GM21526 (cell line): ENCODE measurements at regions not wholly inside any gene's neighbourhood (a gene's known extent, or its start where the extent isn't known, plus 50 kb on each side); places are given as distances from the start of the nearest gene placed in this dataset.
"Not testable (repeated sequence)": the region's sequence is repeated elsewhere in the genome, so short reads cannot be mapped to it uniquely, and the experiment has no call there.

Experiments used
- ATAC-seq: cut with Tn5 transposase; IDR thresholded peaks from one replicate; pipeline ENCODE4 v1.9.1; 2021; ENCODE audit warnings: moderate library complexity; ENCODE audit not compliant: unreplicated experiment, low FRiP score

DNA sequence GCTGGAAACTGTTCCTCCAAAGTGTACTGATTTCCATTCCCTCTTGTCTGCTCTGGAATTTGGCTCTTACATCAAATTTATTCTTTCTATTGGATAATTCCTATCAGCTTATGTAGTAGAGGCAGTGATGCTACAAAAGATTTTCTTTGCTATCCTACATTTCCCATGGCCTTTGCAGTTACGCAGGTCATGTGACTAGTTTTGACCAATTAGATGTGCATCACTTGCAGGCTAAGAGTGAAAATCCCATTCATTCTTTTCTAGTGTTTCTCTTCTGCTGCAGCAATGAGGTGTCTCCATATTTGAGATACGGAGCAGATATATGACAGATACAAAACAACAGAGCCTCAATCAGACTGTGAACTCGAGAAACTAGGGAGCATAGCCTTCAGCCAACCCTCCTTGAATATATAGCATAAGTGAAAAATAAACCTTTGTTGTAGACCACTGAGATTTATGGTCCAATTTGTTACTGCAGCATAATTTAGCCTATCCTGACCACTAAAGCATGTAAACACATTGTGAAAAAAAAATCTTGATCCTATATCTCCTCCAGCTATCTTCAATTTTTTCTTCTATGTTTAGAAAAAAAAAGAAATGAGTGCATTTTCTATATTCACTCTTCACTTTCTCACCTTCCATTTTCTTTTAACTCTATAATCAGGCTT, 102.0 kb downstream of the HNMT start:
- ATAC-seq, result no peak

DNA sequence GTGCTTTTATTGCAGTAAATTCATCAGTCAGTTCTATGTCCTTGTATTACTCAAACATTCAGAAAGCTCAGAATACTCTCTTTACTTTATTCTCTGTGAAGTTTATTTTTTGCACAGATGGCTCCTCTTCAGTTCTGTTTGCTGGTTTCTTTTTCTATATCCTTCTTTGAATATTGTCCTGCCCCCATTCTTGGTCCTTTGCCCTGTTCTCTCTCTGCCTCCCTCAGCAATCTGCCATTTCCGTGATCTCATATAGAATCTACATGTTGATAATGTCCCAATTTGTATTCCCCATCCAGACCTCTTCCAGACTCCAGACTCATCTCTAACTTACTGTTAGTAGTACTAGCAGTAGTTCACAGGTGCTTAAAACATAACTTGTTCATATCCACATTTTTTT, 102.6 kb downstream of the HNMT start:
- ATAC-seq, result no peak

DNA sequence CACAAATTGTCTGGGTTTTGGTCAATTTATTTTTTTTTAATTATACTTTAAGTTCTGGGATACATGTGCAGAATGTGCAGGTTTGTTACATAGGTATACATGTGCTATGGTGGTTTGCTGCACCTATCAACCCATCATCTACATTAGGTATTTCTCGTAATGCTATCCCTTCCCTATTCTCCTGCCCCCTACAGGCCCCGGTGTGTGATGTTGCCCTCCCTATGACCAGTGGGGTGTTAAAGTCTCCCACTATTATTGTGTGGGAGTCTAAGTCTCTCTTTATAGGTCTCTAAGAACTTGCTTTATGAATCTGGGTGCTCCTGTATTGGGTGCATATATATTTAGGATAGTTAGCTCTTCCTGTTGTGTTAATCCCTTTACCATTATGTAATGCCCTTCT, 104.4 kb downstream of the HNMT start:
- ATAC-seq, result not testable (repeated sequence)

DNA sequence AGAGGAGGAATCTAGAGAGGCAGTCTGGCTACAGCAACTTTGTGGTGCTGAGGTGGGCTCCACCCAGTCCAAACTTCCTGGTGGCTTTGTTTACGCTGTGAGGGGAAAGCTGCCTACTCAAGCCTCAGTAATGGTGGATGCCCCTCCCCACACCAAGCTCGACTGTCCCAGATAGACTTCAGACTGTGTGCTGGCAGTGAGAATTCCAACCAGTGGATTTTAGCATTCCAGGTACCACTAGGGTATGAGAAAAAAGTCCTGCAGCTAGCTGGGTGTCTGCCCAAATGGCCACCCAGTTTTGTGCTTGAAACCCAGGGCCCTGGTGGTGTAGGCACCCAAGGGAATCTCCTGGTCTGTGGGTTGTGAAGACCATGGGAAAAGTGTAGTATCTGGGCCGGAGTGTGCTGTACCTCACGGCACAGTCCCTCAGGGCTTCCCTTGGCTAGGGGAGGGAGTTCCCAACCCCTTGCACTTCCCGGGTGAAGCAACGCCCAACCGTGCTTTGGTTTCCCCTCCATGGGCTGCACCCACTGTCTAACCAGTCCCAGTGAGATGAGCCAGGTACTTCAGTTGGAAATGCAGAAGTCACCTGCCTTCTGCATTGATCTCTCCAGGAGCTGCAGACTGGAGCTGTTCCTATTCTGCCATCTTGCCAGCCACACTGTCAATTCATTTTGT, 106.9 kb downstream of the HNMT start:
- not testable (repeated sequence) for ATAC-seq

DNA sequence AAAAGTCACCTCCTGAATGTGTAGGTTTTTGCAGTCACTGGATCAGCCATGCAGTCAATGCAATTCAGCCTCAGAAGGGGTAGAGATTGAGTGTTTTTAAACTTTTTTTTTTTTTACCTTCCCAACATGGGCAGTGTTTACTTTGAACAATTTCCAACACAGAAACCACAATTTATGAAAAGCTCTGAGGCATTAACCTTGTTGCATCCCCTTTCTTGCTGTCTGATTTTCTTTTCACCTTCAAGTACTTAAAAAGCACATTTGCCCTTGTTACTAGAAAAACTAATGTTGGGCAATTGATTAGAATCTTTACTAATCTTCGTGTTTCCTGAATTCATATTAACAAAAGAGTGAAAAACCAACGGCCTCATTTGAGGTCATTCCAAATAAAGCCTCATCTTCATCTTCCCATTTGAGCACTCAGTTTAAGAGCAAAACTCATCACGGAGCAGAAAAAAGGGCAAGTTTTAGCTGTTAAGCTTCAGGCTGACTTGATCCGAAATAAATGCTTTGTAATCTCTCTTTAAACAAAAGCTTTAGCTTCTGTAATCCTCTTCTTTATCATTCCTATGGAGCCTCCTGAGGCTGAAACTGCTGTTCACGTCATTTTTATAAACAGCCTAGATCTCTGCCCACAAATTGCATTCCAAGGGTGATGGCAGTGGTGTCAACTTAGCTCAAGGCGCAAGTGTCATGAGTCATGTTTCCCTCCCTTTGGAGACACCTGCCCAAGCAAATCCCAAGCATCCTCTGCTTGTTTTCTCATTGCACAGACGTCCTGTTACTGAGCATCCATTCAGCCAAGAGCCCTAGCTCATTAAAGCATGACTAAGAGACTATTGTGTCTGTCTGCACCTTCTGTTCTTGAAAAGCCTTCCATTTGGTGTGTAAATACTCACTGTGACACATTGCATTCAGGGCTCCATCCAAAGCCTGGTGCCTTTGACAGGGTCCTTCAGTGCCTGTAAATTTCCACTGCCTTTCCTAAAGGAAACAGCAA, 107.7 kb downstream of the HNMT start:
- ATAC-seq, result no peak

DNA sequence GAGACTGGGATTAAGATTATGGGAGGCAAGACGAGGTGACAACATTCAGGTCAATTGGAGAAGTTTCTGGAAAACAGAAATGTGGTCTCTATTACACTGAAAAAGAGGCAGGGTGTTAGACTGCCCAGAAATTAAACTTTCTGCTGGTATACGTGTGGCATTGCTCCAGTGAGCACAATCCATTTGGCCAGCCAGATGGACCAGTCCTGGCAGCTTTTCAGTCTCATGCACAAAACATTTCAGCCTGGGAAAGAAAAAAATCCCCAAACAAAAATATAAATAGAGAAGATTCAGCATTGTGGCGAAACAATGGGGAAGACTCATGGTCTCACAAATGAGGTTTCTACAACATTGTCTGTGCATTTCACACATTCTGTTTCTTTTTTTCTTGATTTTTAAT, 113.9 kb downstream of the HNMT start:
- ATAC-seq, result no peak

DNA sequence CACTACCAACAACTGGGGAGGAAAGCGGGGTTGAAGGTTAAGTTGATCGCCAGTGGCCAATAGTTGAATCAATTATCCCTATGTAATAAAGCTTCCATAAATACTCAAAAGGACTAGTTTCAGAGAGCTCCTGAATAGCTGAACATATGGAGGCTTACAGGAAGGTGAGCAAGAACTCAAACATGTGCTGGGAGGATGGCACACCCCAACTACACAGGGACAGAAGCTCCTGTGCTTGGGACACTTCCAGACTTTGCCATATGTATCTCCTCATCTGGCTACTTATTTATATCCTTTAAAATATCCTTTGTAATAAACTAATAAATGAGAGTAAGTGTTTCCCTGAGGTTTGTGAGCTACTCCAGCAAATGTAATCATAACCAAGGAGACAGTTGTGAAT, 115.7 kb downstream of the HNMT start:
- ATAC-seq, result no peak

DNA sequence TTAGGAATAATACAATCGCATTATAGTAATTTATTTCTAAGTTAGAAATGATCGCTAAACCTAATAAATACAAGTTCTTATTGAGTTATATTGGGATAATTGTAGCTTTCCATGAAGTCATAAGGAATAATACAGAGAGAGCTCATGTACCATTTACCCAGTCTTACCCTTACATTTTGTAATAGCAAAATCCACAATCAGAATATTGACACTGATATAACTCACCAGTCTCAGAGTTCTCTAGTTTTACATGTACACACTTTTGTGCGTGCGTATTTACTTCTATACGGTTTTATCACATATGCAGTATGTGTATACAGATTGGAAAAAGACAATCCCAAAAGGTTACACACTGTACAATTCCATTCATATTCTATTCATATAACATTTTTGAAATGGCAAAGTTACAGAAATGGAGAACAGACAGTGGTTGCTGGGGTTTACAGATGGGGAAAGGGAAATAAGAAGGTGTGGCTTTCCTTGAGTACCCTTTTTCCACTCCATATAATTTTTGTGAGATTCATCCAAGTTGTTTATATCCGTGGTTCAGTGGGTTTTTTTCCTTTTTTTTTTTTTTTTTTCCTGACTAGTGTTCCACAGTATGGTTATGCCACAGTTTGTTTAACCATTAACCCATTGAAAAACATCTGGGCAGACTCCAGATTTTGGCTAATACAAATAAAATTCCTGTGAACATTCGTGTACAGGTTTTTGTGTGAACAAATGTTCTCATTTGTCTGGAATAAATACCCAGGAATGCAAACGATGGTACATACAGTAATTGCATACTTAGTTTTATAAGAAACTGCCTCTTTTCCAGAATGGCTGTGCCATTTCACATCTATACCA, 117.2 kb downstream of the HNMT start:
- ATAC-seq, result no peak

DNA sequence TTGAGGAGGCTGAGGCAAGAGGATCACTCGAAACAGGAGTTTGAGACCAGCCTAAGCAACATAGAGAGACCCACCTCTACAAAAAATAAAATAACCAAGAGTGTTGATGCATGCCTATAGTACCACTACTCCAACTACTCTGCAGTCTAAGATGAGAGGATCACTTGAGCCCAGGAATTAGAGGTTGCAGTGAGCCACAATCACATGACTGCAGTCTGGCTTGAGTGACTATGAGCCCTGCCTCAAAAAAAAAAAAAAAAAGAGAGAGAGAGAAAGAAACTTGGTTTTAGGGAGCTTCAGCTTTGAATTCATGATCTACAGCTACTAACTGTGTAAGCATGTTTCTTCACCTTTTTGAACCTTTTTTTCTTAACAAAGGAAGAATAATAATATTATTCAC, 119.9 kb downstream of the HNMT start:
- ATAC-seq, result no peak

DNA sequence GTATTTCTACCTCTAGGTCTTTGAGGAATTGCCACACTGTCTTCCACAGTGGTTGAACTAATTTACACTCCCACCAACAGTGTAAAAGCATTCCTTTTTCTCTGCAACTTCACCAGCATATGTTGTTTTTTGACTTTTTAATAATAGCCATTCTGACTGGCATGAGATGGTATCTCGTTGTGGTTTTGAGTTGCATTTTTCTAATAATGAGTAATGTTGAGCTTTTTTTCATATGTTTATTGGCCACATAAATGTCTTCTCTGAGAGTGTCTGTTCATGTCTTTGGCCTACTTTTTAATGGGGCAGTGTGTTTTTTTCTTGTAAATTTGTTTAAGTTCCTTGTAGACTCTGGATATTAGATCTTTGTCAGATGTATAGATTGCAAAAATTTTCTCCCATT, 121.2 kb downstream of the HNMT start:
- not testable (repeated sequence) for ATAC-seq

DNA sequence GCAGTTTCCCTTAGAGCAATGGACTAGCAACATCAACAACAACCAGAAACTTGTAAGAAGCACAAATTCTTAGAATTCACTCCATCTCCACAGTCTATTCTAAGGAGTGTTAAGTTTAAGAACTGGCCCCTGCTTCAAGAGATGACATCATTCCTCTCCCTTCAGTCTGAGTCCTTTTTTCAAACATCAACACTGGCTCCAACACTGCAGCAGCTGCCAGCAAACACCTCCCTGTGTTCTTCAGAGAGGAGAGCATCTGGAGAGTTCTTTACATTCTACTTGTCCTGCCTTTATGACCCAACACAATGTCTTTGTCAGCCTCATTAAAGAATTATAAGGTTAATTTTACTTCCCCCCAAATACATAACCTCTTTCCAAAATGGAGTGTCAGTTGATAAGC, 122.3 kb downstream of the HNMT start:
- ATAC-seq, result no peak

DNA sequence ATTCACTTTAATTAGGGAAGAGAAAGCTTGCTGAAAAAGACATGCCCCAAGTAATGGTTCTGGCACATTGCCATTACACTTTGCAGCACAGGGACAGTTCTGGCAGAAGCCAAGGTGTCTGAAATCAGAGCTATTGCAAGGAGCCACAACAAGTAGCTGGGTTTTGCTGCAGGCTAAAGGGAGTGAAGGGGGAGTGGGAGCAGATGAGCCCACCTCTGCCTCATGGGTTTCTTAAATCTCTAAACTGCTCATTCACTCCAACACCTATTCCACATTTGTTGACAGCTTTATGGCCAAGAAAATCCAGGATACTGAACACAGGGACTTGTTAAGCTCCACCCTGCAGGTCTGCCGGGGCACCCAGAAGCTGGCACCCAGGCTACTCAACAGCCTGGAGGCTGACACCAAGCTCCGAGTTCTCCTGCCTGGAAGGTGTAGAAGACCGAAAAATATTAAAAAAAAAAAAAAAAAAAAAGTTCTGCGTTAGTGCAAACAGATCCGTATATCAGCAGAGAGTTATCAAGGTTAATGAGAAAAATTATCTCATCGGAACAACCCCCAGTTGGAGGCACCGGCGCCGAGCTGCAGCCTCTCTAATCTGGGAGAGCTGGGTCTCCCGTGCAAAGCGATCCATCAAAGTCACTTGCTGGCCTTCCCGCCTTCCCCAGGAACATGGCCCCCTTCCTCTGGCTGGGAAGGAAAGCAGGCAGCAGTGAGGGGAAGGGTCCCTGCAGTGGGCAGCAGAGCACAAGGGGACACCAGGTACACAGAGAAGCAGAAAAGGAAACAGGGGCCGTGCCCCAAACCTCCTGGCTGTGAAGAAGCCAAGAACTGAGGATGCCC, 123.7 kb downstream of the HNMT start:
- no peak for ATAC-seq

DNA sequence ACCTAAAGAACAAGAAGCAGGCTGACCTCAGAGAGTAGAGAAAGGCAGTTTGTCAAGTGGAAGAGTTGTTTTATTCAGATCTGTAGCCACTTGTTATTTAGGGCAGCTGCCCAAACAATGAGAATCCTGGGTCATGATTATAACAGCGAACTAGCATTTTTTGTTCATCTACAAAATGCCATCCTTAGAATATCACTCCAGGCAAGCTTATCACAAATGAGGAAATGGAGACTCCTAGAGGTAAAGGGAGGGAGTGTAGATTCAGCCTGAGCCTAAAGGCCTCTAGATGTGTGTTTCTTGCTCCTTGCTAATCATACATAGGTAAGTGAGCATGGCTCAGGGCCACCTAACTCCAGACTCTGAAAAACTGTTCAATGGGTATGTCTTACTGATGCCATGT, 126.1 kb downstream of the HNMT start:
- ATAC-seq, result peak; percentile 96

DNA sequence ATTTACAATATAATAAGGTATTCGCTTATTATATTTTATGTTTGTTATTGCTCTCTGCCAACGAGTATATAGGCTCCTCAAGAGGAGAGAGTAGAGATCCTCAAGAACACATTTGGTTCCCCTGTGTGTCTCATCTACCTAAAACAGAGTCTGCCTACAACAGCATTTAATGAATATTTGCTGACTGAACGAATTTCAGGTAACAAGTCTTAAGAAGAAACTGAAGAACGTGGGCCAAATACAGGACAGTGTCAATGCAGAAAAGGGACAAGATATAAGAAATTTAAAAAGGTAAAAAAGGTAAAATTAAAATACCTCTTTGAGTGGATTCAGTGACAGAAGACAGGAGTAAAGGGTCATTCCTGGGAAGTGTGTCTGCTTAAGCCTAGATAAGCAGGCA, 129.2 kb downstream of the HNMT start:
- ATAC-seq, result no peak

DNA sequence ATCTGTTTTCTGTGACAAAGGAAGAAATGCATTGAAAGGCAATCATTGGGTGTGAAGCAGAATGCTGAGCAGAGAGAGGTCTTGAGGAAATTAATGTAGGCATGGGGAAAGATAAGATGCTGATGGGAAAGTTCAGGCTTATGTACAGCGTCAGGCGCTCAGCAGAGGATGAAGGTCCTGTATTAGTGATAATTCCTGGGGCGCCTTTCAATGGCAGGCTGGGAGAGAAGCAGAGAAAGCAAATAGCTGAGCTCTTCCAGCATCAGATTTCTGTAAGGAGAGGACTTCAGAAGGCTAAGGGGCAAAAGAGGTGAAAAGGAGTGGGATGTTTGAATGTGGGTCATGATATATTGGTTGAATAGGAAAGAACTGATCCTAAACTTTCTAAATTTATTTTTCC, 129.8 kb downstream of the HNMT start:
- no peak for ATAC-seq

DNA sequence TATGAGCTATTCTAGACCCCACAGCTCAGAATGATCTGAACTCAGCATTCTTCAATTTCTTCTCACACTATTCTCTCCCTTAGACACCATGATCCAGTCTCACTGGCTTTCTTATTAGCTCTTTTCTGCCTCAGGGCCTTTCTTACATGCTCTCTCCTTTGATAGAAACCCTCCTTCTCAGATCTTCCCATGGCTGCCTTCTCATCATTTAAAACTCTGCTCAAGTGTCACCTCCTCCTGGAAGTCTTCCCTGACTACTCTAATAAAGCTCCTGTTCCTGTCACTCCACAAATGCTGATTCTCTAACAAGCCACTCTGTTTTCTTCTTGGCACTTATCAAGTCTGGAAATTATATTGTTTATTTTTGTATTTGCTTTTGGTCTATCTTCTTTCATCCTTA, 131.1 kb downstream of the HNMT start:
- no peak for ATAC-seq

DNA sequence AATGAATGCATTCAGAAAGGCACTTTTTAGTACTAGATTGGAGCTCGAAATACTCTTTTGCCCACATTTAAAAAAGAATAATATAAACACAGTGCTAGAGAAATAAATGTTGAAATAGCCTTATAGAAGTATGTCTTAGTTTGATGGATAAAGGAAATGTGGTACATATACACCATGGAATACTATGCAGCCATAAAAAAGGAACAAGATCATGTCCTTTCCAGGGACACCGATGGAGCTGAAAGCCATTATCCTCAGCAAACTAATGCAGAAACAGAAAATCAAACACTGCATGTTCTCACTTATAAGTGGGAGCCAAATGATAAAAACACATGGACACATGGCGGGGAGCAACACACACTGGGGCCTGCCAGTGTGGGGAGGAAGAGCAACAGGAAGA, 135.0 kb downstream of the HNMT start:
- not testable (repeated sequence) for ATAC-seq

DNA sequence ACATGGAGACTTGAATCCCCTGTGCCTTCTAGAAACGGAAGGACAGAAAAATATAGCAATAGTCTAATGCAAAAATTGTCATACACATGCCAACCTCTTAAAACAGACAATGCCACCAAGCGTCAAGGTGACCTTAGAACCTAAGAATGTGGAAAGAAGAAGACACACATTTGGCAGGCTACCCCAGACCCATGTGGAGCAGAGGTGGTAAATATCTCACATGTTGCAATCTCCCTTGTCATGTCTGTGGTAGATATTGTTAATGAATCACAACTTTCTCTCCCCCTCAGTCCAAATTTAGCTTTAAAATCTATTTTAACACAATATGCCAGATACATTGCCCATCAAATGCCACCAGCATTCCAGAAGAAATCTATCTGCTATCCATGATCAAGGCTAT, 137.4 kb downstream of the HNMT start:
- no peak for ATAC-seq

DNA sequence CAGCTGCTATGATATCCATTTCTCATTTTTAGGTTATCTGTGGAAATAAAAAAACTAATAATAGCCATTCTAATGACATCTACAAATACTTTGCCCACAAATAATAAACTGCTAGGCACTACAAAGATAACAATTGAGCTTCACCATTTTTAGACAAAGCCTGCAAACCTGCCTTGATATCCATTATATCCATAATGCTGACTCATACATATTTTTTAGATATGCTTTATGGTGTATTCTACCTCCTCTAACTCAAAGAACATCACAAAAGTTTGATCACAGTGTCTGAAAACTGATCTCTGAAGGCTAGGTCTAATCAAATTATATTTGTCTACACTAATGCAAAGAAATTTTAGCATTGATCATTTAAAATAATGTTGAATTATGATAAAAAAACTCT, 138.4 kb downstream of the HNMT start:
- ATAC-seq, result no peak

DNA sequence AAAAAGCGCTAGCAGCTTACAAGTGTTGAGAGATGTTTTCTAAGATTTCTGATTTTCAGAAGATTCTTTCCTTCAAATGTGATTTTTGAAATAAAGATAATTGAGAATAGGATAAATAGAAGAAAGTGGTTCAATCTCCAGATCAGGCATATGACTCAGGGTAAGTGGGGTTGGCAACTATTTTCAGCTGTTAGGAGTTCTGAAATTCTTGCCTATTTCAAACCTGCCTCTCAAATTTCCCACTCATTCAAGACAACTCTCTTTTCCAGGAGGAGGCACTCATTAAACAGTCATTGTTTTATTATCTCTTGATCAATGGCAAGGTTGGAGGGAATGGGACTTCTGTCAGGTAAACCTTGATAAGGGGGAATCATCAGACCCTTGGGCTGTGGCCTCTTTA, 138.9 kb downstream of the HNMT start:
- no peak for ATAC-seq
